ENCODE measurements at regions not wholly inside any gene's neighbourhood (a gene's known extent, or its start where the extent isn't known, plus 50 kb on each side); places are given as distances from the start of the nearest gene placed in this dataset.

- TF ChIP-seq, protein P1, sequence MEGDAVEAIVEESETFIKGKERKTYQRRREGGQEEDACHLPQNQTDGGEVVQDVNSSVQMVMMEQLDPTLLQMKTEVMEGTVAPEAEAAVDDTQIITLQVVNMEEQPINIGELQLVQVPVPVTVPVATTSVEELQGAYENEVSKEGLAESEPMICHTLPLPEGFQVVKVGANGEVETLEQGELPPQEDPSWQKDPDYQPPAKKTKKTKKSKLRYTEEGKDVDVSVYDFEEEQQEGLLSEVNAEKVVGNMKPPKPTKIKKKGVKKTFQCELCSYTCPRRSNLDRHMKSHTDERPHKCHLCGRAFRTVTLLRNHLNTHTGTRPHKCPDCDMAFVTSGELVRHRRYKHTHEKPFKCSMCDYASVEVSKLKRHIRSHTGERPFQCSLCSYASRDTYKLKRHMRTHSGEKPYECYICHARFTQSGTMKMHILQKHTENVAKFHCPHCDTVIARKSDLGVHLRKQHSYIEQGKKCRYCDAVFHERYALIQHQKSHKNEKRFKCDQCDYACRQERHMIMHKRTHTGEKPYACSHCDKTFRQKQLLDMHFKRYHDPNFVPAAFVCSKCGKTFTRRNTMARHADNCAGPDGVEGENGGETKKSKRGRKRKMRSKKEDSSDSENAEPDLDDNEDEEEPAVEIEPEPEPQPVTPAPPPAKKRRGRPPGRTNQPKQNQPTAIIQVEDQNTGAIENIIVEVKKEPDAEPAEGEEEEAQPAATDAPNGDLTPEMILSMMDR (IDR thresholded peaks at IDR 0.05), result no peak
- TF ChIP-seq POLR2A (IDR thresholded peaks at IDR 0.05), result no peak
- Histone ChIP-seq H3K9me3 (no peaks in the 10 kb centered on the region), H3K27ac (no peak overlapping the region), H3K27me3 (no peaks in the 10 kb centered on the region), H3K4me3 (no peak overlapping the region), H3K4me1 (peaks cover 0 to 18% (median 0%) of the 10 kb centered on the region in 12 donors), H3K36me3 (no peaks in the 10 kb centered on the region)
- DNase-seq (no peak), ATAC-seq (no peak)
- 86 to 94% (median 89%) methylated on average over 4 of the region's 4 CpGs for WGBS, 4 donors
- intact Hi-C loops (cut with DNase I), result no loop called here
These were observed 438.1 kb downstream of the FGF9 start for GRCh38 chr13:22108979-22109378.

- no peaks in the 10 kb centered on the region for H3K9me3 ChIP-seq
- no peaks in the 10 kb centered on the region for H3K27me3 ChIP-seq
- peak; percentile 42 to 74 (median 51) for ATAC-seq
- peaks cover 0 to 18% (median 0%) of the 10 kb centered on the region in 12 donors for H3K4me1 ChIP-seq
- no peak for DNase-seq
- peak overlapping the region in 2 of 12 donors; percentile 12 to 17 for H3K27ac ChIP-seq
- intact Hi-C loops (cut with DNase I), result no loop called here
- H3K4me3 ChIP-seq, result no peak overlapping the region
- no peak for TF ChIP-seq POLR2A (IDR thresholded peaks at IDR 0.05)
- TF ChIP-seq, protein P1 (IDR thresholded peaks at IDR 0.05), result no peak
- H3K36me3 ChIP-seq, result no peaks in the 10 kb centered on the region
- WGBS, 4 donors, result 80 to 85% (median 82%) methylated on average over 6 of the region's 6 CpGs
These were observed 439.5 kb downstream of the FGF9 start for GRCh38 chr13:22110368-22110767.

GRCh38 chr13:22111152-22111783 lies 440.4 kb downstream of the FGF9 start:
- H3K27ac ChIP-seq, result no peak overlapping the region

GRCh38 chr13:22111961-22112360 lies 441.1 kb downstream of the FGF9 start:
- no peaks in the 10 kb centered on the region for H3K9me3 ChIP-seq
- DNase-seq (no peak), ATAC-seq (no peak)
- intact Hi-C loops (cut with DNase I), result no loop called here
- WGBS, 4 donors, result 57 to 67% (median 62%) methylated on average over 11 of the region's 11 CpGs
- H3K27ac ChIP-seq, result no peak overlapping the region
- peaks cover 0 to 18% (median 0%) of the 10 kb centered on the region in 12 donors for H3K4me1 ChIP-seq
- TF ChIP-seq POLR2A (IDR thresholded peaks at IDR 0.05), result no peak
- TF ChIP-seq, protein P1 (IDR thresholded peaks at IDR 0.05), result no peak
- H3K27me3 ChIP-seq, result no peaks in the 10 kb centered on the region
- no peak overlapping the region for H3K4me3 ChIP-seq
- no peaks in the 10 kb centered on the region for H3K36me3 ChIP-seq

More at GRCh38 chr13:22111152-22111783, 440.4 kb downstream of the FGF9 start:
- intact Hi-C loops (cut with DNase I), result no loop called here
- no peaks in the 10 kb centered on the region for H3K36me3 ChIP-seq
- no peak for ATAC-seq
- H3K4me1 ChIP-seq, result peaks cover 0 to 18% (median 0%) of the 10 kb centered on the region in 12 donors
- H3K9me3 ChIP-seq, result no peaks in the 10 kb centered on the region
- H3K4me3 ChIP-seq, result no peak overlapping the region
- no peaks in the 10 kb centered on the region for H3K27me3 ChIP-seq
- TF ChIP-seq, protein P1 (IDR thresholded peaks at IDR 0.05), result no peak
- TF ChIP-seq POLR2A (IDR thresholded peaks at IDR 0.05), result no peak
- no peak for DNase-seq
- 66 to 71% (median 67%) methylated on average over 8 of the region's 8 CpGs for WGBS, 4 donors
